VCaP (cell line): ENCODE measurements at regions not wholly inside any gene's neighbourhood (a gene's known extent, or its start where the extent isn't known, plus 50 kb on each side); places are given as distances from the start of the nearest gene placed in this dataset.
A peak's percentile ranks its signal among the peaks of the same experiment; 100 is the strongest.

Experiments
- H3K27ac ChIP-seq: fragments of 450-650 bp; 2 replicates; pipeline ENCODE4 v1.5.1; 2017
- CTCF ChIP-seq: fragments of 450-650 bp; conservative IDR thresholded peaks from 2 replicates; pipeline ENCODE4 v1.5.1; 2017; ENCODE audit warnings: mild to moderate bottlenecking, moderate library complexity

GRCh38 chr2:4247791-4248190 lies 544.4 kb downstream of the DCDC2C start:
- TF ChIP-seq CTCF, result no peak
- H3K27ac ChIP-seq, result peak overlapping the region; percentile 80

- no peak for TF ChIP-seq CTCF
- no peak overlapping the region for H3K27ac ChIP-seq
Observed at GRCh38 chr2:4255491-4255890, 552.1 kb downstream of the DCDC2C start.

- H3K27ac ChIP-seq, result no peak overlapping the region
- no peak for TF ChIP-seq CTCF
Observed at GRCh38 chr2:4256351-4256750, 553.0 kb downstream of the DCDC2C start.

- H3K27ac ChIP-seq, result no peak overlapping the region
- no peak for TF ChIP-seq CTCF
Observed at GRCh38 chr2:4258563-4258962, 555.2 kb downstream of the DCDC2C start.

- TF ChIP-seq CTCF, result no peak
- H3K27ac ChIP-seq, result no peak overlapping the region
Observed at GRCh38 chr2:4265936-4266335, 562.6 kb downstream of the DCDC2C start.

GRCh38 chr2:4269885-4270284 lies 566.5 kb downstream of the DCDC2C start:
- H3K27ac ChIP-seq, result no peak overlapping the region
- no peak for TF ChIP-seq CTCF

GRCh38 chr2:4272261-4272858 lies 569.0 kb downstream of the DCDC2C start:
- TF ChIP-seq CTCF, result no peak
- H3K27ac ChIP-seq, result no peak overlapping the region
